ENCODE measurements at regions not wholly inside any gene's neighbourhood (a gene's known extent, or its start where the extent isn't known, plus 50 kb on each side); places are given as distances from the start of the nearest gene placed in this dataset.

DNA sequence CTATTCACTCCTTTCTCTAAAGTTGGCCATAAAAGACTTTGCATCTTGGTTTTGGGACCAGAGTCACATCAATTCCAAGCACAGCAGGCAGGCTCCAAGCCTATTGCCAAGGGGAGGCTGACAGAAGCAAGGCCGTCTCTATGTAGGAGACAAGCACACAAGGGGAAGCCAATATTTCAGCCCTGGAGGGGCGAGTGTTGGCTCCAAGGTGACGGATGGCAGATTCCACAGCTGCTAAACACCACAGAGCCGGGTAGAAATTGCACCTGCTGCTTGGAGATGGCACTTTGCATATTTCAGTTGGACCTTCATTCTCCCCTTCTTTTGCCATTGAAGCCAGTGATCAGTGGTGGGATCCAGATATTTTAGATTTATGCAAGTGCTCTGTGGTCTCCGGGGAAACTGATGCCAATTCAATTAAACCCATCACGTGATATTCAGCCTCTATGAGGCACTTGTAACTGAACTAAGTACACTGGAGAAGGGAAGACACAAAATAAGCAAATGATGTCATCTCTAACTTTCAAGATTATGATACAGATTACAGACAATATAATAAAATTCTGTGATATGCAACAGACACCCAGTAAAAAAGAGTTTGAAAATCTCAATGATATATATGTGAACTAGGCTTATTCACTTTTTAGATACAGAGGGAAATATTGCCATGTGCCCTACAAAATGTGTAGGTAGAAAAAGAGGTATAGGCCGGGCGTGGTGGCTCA lies 102.8 kb upstream of the GREM2 start:
- Histone ChIP-seq H3K36me3 (no peaks in the 10 kb centered on the region), H3K4me3 (no peak overlapping the region), H3K27me3 (no peaks in the 10 kb centered on the region), H3K9me3 (no peaks in the 10 kb centered on the region), H3K4me1 (no peaks in the 10 kb centered on the region), H3K27ac (no peak overlapping the region)
- no peak for TF ChIP-seq POLR2A (IDR thresholded peaks at IDR 0.05)
- TF ChIP-seq, protein P1, sequence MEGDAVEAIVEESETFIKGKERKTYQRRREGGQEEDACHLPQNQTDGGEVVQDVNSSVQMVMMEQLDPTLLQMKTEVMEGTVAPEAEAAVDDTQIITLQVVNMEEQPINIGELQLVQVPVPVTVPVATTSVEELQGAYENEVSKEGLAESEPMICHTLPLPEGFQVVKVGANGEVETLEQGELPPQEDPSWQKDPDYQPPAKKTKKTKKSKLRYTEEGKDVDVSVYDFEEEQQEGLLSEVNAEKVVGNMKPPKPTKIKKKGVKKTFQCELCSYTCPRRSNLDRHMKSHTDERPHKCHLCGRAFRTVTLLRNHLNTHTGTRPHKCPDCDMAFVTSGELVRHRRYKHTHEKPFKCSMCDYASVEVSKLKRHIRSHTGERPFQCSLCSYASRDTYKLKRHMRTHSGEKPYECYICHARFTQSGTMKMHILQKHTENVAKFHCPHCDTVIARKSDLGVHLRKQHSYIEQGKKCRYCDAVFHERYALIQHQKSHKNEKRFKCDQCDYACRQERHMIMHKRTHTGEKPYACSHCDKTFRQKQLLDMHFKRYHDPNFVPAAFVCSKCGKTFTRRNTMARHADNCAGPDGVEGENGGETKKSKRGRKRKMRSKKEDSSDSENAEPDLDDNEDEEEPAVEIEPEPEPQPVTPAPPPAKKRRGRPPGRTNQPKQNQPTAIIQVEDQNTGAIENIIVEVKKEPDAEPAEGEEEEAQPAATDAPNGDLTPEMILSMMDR (IDR thresholded peaks at IDR 0.05) = no peak
- intact Hi-C loops (cut with DNase I) = no loop called here
- ATAC-seq (no peak), DNase-seq (no peak)
- WGBS, 4 donors = 67 to 82% (median 76%) methylated on average over 8 of the region's 8 CpGs

DNA sequence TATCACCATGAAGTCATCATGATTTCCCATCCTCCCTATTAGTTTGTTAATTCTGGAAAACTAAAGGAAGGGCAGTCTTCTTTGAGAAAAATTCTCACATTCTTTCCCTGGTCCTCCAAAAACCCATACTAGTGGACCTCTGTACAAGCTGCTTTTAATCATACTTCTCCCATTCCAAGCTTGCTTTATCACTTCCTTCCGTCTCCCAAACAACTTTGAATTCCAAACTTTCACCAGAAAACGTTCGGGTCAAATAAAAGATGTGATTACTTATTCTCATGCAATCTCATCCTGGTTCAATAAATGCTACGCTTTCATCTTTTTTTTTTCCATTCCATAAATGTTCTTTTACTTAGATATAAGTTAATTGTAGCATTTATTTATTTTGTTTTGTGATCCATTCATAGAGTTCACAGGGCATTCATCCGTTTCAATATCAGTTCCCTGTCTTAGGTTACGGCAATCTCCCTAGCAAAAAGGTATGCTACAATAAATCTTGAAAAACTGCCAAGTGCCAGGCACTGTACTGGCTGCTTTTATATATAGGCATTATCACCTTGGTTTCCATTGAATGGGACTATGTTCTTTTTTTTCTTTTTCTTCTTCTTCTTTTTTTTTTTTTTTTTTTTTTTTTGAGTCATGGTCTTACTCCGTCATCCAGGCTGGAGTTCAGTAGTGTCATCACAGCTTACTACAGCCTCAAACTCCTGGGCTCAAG lies 100.2 kb upstream of the GREM2 start:
- no peaks in the 10 kb centered on the region for H3K36me3 ChIP-seq
- intact Hi-C loops (cut with DNase I) = no loop called here
- no peaks in the 10 kb centered on the region for H3K4me1 ChIP-seq
- ATAC-seq (no peak), DNase-seq (no peak)
- H3K9me3 ChIP-seq = no peaks in the 10 kb centered on the region
- TF ChIP-seq, protein P1 (IDR thresholded peaks at IDR 0.05) = no peak
- no peak for TF ChIP-seq POLR2A (IDR thresholded peaks at IDR 0.05)
- no peak overlapping the region for H3K4me3 ChIP-seq
- H3K27ac ChIP-seq = no peak overlapping the region
- H3K27me3 ChIP-seq = no peaks in the 10 kb centered on the region
- WGBS, 4 donors = 76 to 84% (median 77%) methylated on average over 7 of the region's 7 CpGs

DNA sequence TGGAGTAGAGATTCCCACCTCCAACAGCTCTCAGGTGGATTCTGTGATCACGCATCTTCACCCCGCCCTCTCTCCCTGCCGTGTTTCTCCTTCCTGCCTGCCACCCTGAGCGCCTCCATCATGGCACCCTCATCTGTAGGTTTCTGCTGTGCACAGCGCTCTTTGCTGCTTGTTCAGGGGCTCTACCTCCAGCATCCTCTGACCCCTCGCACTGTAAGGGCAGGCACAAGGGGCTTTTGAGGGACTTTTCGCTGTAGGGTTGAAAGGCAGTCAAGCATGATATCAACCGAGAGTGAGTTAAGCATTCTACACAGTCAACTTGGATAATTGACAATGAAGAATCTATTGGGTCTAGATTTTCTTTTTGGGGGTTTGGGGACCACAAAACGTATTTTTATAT lies 99.1 kb upstream of the GREM2 start:
- Histone ChIP-seq H3K27me3 (no peaks in the 10 kb centered on the region), H3K36me3 (no peaks in the 10 kb centered on the region), H3K4me1 (no peaks in the 10 kb centered on the region), H3K27ac (no peak overlapping the region), H3K4me3 (no peak overlapping the region), H3K9me3 (no peaks in the 10 kb centered on the region)
- no peak for TF ChIP-seq POLR2A (IDR thresholded peaks at IDR 0.05)
- TF ChIP-seq, protein P1 (IDR thresholded peaks at IDR 0.05) = no peak
- 81 to 90% (median 86%) methylated on average over 9 of the region's 9 CpGs for WGBS, 4 donors
- intact Hi-C loops (cut with DNase I) = no loop called here
- DNase-seq = no peak
- no peak for ATAC-seq

DNA sequence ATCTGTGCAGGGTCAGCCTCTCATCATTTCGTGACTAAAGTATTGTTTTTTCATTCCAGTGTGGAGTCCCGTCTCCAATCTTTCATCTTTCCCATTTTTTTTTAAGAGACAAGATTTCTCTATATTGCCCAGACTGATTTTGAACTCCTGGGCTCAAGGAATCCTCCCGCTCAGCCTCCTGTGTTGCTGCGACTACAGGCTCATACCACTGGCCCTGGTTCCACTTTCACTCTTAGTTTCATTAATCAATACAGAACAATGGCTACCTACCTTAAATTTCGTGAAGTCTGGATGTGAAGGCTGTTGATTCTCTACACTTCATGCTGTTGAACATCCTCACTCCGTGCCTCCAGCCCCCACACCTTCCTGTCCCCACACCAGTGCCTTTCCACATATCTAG lies 97.7 kb upstream of the GREM2 start:
- Histone ChIP-seq H3K4me3 (no peak overlapping the region), H3K27ac (no peak overlapping the region), H3K9me3 (no peaks in the 10 kb centered on the region), H3K27me3 (no peaks in the 10 kb centered on the region), H3K4me1 (no peaks in the 10 kb centered on the region), H3K36me3 (no peaks in the 10 kb centered on the region)
- WGBS, 4 donors = 71 to 78% (median 77%) methylated on average over 6 of the region's 6 CpGs
- ATAC-seq (no peak), DNase-seq (no peak)
- intact Hi-C loops (cut with DNase I) = no loop called here
- TF ChIP-seq POLR2A (IDR thresholded peaks at IDR 0.05) = no peak
- TF ChIP-seq, protein P1 (IDR thresholded peaks at IDR 0.05) = no peak

Data from heart left ventricle (tissue), 16 donors.